ENCODE measurements at regions not wholly inside any gene's neighbourhood (a gene's known extent, or its start where the extent isn't known, plus 50 kb on each side); places are given as distances from the start of the nearest gene placed in this dataset.

- DNase-seq, result no peak
Observed at GRCh38 chr17:34164837-34165236, 90.2 kb upstream of the CCL2 start.

DNA sequence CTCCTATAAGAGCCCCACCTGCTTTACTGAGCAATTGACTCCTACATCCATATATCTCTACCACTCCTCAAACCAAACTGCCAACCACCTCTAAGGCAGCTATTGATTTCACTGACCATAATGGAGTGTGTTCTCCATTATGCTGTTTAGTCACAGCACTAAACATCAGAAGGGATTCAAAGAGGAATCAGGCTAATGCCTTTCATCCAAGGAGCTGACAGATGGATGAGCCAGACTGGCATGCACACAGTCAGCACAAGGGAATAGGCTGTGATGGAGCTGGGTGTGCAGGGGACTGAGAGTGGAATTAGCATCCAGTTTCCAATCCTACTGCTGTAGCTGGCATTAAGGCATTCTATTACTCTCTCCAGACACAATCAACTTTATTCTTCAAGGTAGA is 88.7 kb upstream of the CCL2 start:
- DNase-seq, result peak; percentile 79

- DNase-seq, result peak; percentile 91
Observed at GRCh38 chr17:34167354-34167753, 87.7 kb upstream of the CCL2 start.

DNA sequence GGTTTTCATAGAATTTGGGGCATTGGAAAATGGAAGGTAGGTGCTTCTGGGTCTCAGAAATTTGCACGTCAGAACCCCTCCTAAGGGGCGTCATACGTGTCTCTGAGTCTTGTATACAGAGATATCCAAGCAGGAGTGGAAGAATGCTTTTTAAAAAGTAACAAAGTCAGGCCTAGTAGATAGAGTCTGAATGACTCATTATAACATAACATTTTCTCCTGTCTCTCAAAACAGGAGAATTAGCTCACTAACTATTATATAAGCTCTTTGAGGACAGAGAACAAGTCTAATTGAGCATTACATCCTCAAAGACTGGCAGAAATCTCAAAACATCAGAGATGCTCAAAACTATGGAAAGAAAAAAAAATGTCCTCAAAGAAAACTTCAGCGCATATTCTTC is 86.1 kb upstream of the CCL2 start:
- no peak for DNase-seq

DNA sequence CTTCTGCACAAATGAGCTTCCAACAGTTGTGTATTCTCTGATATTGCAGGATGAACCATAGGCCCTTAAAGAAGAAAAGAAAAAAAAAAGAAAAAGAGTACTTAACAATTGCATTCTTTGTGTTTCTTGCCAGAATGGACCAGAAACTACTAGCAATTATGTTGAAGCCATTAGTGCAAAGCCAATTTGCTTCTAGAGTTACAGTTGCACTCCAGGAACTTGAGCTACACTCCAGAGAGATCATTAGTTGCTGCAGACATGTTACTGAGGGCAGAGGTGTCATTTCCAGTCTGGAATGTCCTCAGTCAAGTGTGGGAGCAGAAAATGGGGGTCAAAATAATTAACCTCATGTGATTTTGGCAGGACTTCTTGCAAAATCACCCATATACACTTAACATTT is 85.6 kb upstream of the CCL2 start:
- peak; percentile 86 for DNase-seq

GRCh38 chr17:34171245-34171818 is 83.8 kb upstream of the CCL2 start:
- peak; percentile 71 for DNase-seq

- DNase-seq, result no peak
Observed at GRCh38 chr17:34172390-34172918, 82.6 kb upstream of the CCL2 start.

DNA sequence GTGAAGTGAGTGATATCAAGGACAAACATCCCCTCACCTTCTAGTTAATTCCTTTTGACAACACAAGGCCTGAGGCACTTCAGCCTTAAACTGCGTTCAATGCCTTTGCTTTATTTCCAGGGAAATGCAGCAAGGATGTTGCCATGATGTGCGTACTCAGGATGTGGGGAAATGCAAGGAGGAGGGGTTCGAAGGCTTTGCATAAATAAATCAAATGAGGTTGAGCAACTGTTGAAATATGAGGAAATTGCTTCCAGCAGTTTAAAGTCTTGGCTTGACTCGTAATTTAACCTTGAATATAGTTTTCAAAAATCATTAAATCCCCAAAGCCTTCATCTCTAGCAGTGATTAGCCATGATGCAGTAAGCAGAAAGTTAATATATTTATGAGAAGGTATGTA is 81.8 kb upstream of the CCL2 start:
- no peak for DNase-seq

GRCh38 chr17:34174496-34174895 is 80.6 kb upstream of the CCL2 start:
- no peak for DNase-seq

- no peak for DNase-seq
Observed at GRCh38 chr17:34176440-34176839, 78.6 kb upstream of the CCL2 start.

DNA sequence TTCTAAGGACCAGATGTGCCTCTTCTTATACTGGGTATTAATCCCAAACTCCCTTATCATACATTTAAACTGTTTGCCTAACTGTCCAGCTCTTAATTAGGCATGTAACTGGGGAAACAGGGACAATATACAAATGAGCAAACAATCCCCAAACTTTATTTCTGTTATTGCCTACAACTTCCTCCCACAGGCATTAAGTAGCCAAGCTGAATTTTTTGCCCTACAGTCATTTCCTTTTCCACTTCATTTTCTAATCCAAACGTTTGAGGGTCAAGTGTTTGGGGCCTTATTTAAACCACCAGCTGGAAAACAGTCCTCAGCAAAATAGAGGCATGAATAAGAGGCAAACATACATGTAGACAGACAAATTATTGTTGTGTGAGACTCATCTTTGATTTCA is 77.4 kb upstream of the CCL2 start:
- DNase-seq, result peak; percentile 38

GRCh38 chr17:34178092-34178491 is 77.0 kb upstream of the CCL2 start:
- DNase-seq, result peak; percentile 41

DNA sequence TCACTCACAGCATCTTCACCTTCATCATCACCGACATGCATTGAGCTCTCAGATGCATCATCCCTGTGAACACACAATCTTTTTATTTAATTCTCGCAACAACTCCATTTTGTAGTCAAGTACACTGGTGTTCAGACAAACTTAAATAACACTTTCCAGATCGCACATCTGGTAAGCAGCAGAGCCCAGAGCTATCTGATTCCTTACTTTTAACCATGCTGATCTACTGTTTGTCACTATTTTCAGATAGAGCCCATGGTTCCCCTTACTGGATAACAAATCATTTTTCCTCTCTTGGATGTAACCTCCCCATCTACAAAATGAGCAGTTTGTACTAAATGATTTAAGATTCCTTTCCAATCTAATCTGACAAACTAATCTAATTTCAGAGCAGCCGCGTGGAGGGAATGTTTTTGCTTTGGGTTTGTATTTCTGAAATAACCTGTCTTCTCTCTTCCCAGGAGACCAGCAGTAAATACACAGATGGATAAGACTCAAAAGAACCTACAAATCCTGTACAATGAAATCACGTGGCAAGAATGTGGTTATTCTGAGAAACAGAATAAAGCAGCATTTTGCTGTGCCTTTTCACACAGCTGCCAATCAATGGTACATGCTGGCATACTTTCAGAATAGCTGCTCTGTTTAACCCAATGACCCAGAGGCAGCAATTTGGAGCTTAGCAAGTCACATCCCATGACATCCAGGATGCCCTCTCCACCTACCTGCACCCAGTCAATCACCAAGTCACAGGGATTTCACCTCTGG is 72.9 kb upstream of the CCL2 start:
- no peak for DNase-seq

GRCh38 chr17:34195987-34196386 is 59.1 kb upstream of the CCL2 start:
- DNase-seq, result no peak

DNA sequence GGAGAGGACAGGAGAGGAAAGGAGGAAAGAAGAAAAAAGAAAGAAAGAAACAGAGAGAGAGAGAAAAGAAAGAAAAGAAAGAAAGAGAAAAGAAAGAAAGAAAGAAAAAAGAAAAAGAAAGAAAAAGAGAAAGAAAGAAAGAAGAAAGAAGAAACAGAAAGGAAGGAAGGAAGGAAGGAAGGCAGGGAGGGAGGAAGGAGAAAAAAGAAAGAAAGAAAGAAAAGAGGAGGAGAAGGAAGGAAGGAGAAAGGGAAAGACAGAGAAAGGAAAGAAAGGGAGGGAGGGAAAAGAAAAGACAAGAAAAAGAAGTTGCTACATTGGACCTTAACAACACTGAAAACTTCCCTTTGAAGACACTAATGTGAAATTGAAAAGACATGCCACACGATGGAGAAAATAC is 56.6 kb upstream of the CCL2 start:
- no peak for DNase-seq

DNA sequence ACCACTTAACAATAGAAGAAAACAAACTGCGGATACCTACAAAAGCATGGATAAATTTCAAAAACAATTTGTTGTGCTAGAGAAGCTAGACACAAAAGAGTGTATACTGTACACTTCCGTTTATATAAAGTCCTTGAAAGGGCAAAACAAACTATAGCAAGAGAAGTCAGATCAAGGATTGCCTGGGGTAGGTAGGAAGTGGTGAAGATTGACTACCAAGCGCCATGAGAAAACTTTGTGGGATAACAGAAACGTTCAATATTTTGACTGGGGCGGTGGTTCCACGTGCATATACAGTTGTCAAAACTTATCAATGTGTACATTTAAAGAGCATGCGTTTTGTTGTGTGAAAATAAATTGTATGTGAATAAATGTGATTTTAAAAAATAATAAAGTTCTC is 55.6 kb upstream of the CCL2 start:
- DNase-seq, result no peak

DNA sequence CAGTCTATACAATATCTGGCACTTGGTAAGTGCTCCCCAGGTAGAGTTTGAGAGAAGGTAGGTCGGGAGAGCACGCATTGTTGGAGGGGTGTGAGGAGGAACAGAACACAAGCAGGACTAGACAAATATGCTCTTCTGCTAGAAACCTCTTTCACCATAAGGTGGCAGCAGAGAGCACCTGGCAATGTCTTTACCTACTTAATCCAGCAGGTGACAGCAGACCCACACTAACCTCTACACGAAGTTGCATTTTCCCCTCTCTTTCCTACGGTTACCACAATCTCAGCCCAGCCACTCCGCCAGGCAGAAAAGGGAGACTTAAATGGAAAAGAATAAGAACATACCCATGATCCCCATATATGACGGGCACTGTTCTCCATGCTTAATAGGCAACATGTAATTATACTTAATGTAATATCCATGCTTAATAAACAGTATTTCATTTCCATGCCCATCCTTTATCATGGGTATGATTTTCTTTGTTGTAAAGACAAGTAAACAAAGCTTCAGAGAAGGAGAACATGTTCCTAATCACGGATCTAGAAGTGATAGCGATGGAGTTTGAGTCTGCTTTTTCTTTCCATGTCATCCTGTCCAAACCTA is 55.1 kb upstream of the CCL2 start:
- peak; percentile 89 for DNase-seq

DNA sequence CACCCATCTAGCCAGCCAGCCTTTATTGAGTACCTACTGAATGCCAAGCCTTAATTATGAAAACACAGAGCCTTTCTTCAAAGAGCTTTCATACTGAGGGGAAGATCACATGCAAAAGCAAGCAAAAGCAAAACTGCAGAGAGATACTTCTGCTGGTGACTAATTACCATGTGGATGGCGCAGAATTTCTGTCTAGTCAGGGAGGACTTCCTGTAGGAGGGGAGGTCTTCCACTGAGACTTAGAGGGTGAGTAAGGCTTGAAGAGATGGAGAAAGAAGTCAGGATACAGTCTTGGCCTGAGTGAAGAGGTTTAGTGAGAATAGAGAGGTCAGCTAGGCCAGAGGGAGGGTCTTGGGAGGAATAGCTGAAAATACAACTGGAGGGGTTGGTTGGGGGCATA is 53.9 kb upstream of the CCL2 start:
- no peak for DNase-seq

- DNase-seq, result no peak
Observed at GRCh38 chr17:34201767-34202166, 53.3 kb upstream of the CCL2 start.

GRCh38 chr17:34203018-34203638 is 52.0 kb upstream of the CCL2 start:
- DNase-seq, result no peak

- no peak for DNase-seq
Observed at GRCh38 chr17:34204402-34204801, 50.7 kb upstream of the CCL2 start.

Data from NCI-H69 (cell line).